Fibroblast of lung (primary cell): ENCODE measurements at regions not wholly inside any gene's neighbourhood (a gene's known extent, or its start where the extent isn't known, plus 50 kb on each side); places are given as distances from the start of the nearest gene placed in this dataset.

Experiments
- EZH2 ChIP-seq: IDR thresholded peaks from 2 replicates; pipeline ENCODE4 v1.5.1; 2012; ENCODE audit warnings: low read length, control low read depth, mild to moderate bottlenecking; ENCODE audit errors: missing control alignments
- TF ChIP-seq, protein P1 (sequence below), 2 donors: IDR thresholded peaks in 1 of 2; conservative IDR thresholded peaks in 1 of 2; 1 replicate in 1 of 2; 2 replicates in 1 of 2; pipeline ENCODE4 v1.5.1; 2011 to 2012; ENCODE audit warnings: low read length in 2 of 2, control low read depth in 1 of 2, inconsistent platforms in 1 of 2, low read depth in 1 of 2, mild to moderate bottlenecking in 1 of 2

DNA sequence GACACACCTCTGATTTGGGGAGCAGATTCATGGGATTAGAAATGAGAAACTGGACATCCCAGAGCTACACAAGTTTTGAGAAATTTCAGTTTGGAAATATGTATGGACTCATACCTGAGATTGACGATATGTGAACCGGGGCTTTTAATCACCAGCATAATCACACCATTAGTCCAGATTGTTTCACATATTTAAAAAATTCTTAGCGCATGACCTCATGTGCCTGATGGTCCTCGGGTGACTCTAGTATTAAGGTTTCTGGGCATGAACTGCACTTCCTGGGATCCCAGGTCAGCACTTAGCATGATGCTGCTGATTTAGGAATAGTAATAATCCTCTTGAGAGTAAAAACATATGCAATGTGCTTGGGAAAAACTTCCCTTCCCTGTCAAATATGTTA is 91.9 kb upstream of the BCOR start:
- TF ChIP-seq, protein P1, sequence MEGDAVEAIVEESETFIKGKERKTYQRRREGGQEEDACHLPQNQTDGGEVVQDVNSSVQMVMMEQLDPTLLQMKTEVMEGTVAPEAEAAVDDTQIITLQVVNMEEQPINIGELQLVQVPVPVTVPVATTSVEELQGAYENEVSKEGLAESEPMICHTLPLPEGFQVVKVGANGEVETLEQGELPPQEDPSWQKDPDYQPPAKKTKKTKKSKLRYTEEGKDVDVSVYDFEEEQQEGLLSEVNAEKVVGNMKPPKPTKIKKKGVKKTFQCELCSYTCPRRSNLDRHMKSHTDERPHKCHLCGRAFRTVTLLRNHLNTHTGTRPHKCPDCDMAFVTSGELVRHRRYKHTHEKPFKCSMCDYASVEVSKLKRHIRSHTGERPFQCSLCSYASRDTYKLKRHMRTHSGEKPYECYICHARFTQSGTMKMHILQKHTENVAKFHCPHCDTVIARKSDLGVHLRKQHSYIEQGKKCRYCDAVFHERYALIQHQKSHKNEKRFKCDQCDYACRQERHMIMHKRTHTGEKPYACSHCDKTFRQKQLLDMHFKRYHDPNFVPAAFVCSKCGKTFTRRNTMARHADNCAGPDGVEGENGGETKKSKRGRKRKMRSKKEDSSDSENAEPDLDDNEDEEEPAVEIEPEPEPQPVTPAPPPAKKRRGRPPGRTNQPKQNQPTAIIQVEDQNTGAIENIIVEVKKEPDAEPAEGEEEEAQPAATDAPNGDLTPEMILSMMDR (conservative IDR thresholded peaks at IDR 0.05 in 1 of 2, IDR thresholded peaks at IDR 0.05 in 1 of 2; ENCODE audit: low read depth in 1 of 2, low read length in 2 of 2), result no peak
- TF ChIP-seq EZH2, result no peak
